Islet of Langerhans (tissue), 1 donor: ENCODE measurements at regions not wholly inside any gene's neighbourhood (a gene's known extent, or its start where the extent isn't known, plus 50 kb on each side); places are given as distances from the start of the nearest gene placed in this dataset.
"Not testable (repeated sequence)": the region's sequence is repeated elsewhere in the genome, so short reads cannot be mapped to it uniquely, and the experiment has no call there.

Experiments used
- FAIRE-seq: peaks from one replicate; lab custom pipeline; 2011; peaks lifted over from hg19 to GRCh38; lab: Jason Lieb, UNC

GRCh38 chr18:42328931-42329330 is 373.9 kb downstream of the PIK3C3 start:
- FAIRE-seq: no peak

- FAIRE-seq: no peak
Measured at GRCh38 chr18:42330296-42330695, 375.3 kb downstream of the PIK3C3 start.

GRCh38 chr18:42333558-42333957 is 378.5 kb downstream of the PIK3C3 start:
- FAIRE-seq: no peak

GRCh38 chr18:42334931-42335330 is 379.9 kb downstream of the PIK3C3 start:
- FAIRE-seq: no peak

- no peak for FAIRE-seq
Measured at GRCh38 chr18:42336139-42336538, 381.1 kb downstream of the PIK3C3 start.

- not testable (repeated sequence) for FAIRE-seq
Measured at GRCh38 chr18:42337337-42337736, 382.3 kb downstream of the PIK3C3 start.

- peak; percentile 94 for FAIRE-seq
Measured at GRCh38 chr18:42338683-42339082, 383.6 kb downstream of the PIK3C3 start.

GRCh38 chr18:42339372-42339771 is 384.3 kb downstream of the PIK3C3 start:
- FAIRE-seq: no peak

GRCh38 chr18:42340423-42341009 is 385.5 kb downstream of the PIK3C3 start:
- no peak for FAIRE-seq

- no peak for FAIRE-seq
Measured at GRCh38 chr18:42341423-42341822, 386.4 kb downstream of the PIK3C3 start.

- FAIRE-seq: no peak
Measured at GRCh38 chr18:42348722-42349121, 393.7 kb downstream of the PIK3C3 start.

GRCh38 chr18:42351455-42351854 is 396.4 kb downstream of the PIK3C3 start:
- FAIRE-seq: no peak

GRCh38 chr18:42360716-42361115 is 405.7 kb downstream of the PIK3C3 start:
- no peak for FAIRE-seq

GRCh38 chr18:42363446-42364441 is 408.7 kb downstream of the PIK3C3 start:
- no peak for FAIRE-seq

- FAIRE-seq: no peak
Measured at GRCh38 chr18:42364766-42365165, 409.7 kb downstream of the PIK3C3 start.

GRCh38 chr18:42365591-42365990 is 410.6 kb downstream of the PIK3C3 start:
- FAIRE-seq: no peak

GRCh38 chr18:42373584-42373983 is 418.6 kb downstream of the PIK3C3 start:
- FAIRE-seq: no peak

- FAIRE-seq: no peak
Measured at GRCh38 chr18:42374961-42375360, 419.9 kb downstream of the PIK3C3 start.

GRCh38 chr18:42378854-42379253 is 423.8 kb downstream of the PIK3C3 start:
- FAIRE-seq: peak; percentile 30

- FAIRE-seq: not testable (repeated sequence)
Measured at GRCh38 chr18:42381236-42381635, 426.2 kb downstream of the PIK3C3 start.

GRCh38 chr18:42392416-42392815 is 437.4 kb downstream of the PIK3C3 start:
- peak; percentile 21 for FAIRE-seq

GRCh38 chr18:42392926-42393325 is 437.9 kb downstream of the PIK3C3 start:
- no peak for FAIRE-seq

GRCh38 chr18:42394238-42394637 is 439.2 kb downstream of the PIK3C3 start:
- no peak for FAIRE-seq
